NB4 (cell line): ENCODE measurements at regions not wholly inside any gene's neighbourhood (a gene's known extent, or its start where the extent isn't known, plus 50 kb on each side); places are given as distances from the start of the nearest gene placed in this dataset.

ENCODE experiments used
- CTCF ChIP-seq: IDR thresholded peaks from one replicate; pipeline ENCODE4 v1.5.1; 2012; ENCODE audit warnings: low read depth, low read length
- MAX ChIP-seq: IDR thresholded peaks from 2 replicates; pipeline ENCODE4 v1.6.1; 2011; ENCODE audit warnings: low read depth, low read length
- MYC ChIP-seq: IDR thresholded peaks from 2 replicates; pipeline ENCODE4 v1.6.1; 2011; ENCODE audit warnings: low read depth, low read length
- POLR2A ChIP-seq: IDR thresholded peaks from 2 replicates; pipeline ENCODE4 v1.6.1; 2011; ENCODE audit warnings: mild to moderate bottlenecking; ENCODE audit not compliant: insufficient read length; ENCODE audit errors: extremely low read depth

GRCh38 chr7:84513061-84513460, 318.5 kb upstream of the SEMA3A start:
- TF ChIP-seq CTCF (no peak), POLR2A (no peak), MYC (no peak), MAX (no peak)
